ENCODE measurements at regions not wholly inside any gene's neighbourhood (a gene's known extent, or its start where the extent isn't known, plus 50 kb on each side); places are given as distances from the start of the nearest gene placed in this dataset.

GRCh38 chr3:181637056-181637455 lies 74.7 kb upstream of the SOX2 start (continued):
- TF ChIP-seq, protein P1, sequence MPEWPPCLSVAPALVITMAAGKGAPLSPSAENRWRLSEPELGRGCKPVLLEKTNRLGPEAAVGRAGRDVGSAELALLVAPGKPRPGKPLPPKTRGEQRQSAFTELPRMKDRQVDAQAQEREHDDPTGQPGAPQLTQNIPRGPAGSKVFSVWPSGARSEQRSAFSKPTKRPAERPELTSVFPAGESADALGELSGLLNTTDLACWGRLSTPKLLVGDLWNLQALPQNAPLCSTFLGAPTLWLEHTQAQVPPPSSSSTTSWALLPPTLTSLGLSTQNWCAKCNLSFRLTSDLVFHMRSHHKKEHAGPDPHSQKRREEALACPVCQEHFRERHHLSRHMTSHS (tag by site-specific recombination; IDR thresholded peaks at IDR 0.05) = no peak

DNA sequence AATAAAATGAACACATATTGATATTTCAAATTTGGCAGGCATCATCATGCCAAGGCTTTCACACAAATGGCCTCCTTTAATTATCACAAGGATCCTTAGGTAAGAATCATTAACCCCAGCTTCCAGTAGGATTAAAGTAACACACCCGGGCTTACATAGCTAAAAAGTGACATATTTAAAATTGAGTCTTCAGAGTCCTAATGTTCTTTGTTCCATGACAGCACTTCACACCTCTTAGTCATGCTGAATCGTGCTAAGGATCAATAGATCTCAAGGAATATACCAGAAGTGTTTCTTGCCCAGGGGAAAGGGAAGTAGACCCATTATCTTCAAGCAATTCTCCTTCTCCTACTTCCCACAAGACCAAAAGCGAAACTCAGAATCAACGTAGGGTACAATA lies 76.6 kb upstream of the SOX2 start:
- Histone ChIP-seq H3K27ac (ENCODE audit: extremely low read depth, low read depth, low read length) (no peak overlapping the region), H3K9me3 (ENCODE audit: control insufficient read depth, insufficient read depth, low read depth, low read length) (no peaks in the 10 kb centered on the region), H3K4me3 (ENCODE audit: low read depth, low read length) (no peak overlapping the region), H3K4me1 (ENCODE audit: control insufficient read depth, insufficient read depth, low read length) (no peaks in the 10 kb centered on the region), H3K36me3 (ENCODE audit: control insufficient read depth in 2 of 2, insufficient read depth in 1 of 2, low read length in 2 of 2) (no peaks in the 10 kb centered on the region)
- TF ChIP-seq ZNF473 (tag by site-specific recombination; IDR thresholded peaks at IDR 0.05) (no peak), ZNF24 (tag by site-specific recombination; IDR thresholded peaks at IDR 0.05) (no peak), MEIS1 (CRISPR knock-in tag; IDR thresholded peaks at IDR 0.05; ENCODE audit: borderline replicate concordance) (no peak), ZNF660 (tag by site-specific recombination; IDR thresholded peaks at IDR 0.05) (no peak), ZNF175 (tag by site-specific recombination; IDR thresholded peaks at IDR 0.05) (no peak), ZNF335 (tag by site-specific recombination; conservative IDR thresholded peaks at IDR 0.05) (no peak), ZEB2 (tag by site-specific recombination; IDR thresholded peaks at IDR 0.05) (no peak), SCRT1 (tag by site-specific recombination; IDR thresholded peaks at IDR 0.05; ENCODE audit: borderline replicate concordance) (no peak), ZNF558 (tag by site-specific recombination; IDR thresholded peaks at IDR 0.05) (no peak)
- POLR2A ChIA-PET = no interaction called here
- CTCF ChIA-PET = interaction anchor here (0.6 kb wide), 1 partner anchor 113 kb away, joined by 4 read pairs; no protein-coding TSS in a partner anchor

GRCh38 chr3:181633556-181633955 lies 78.2 kb upstream of the SOX2 start:
- TF ChIP-seq ZNF548 (tag by site-specific recombination; IDR thresholded peaks at IDR 0.05) = no peak
- TF ChIP-seq, protein P2, sequence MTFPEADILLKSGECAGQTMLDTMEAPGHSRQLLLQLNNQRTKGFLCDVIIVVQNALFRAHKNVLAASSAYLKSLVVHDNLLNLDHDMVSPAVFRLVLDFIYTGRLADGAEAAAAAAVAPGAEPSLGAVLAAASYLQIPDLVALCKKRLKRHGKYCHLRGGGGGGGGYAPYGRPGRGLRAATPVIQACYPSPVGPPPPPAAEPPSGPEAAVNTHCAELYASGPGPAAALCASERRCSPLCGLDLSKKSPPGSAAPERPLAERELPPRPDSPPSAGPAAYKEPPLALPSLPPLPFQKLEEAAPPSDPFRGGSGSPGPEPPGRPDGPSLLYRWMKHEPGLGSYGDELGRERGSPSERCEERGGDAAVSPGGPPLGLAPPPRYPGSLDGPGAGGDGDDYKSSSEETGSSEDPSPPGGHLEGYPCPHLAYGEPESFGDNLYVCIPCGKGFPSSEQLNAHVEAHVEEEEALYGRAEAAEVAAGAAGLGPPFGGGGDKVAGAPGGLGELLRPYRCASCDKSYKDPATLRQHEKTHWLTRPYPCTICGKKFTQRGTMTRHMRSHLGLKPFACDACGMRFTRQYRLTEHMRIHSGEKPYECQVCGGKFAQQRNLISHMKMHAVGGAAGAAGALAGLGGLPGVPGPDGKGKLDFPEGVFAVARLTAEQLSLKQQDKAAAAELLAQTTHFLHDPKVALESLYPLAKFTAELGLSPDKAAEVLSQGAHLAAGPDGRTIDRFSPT (tag by site-specific recombination; IDR thresholded peaks at IDR 0.05) = no peak
- no peak for TF ChIP-seq YY2 (tag by site-specific recombination; IDR thresholded peaks at IDR 0.05)
- TF ChIP-seq INSM2 (tag by site-specific recombination; IDR thresholded peaks at IDR 0.05) = no peak
- no peak for TF ChIP-seq HOXC10 (CRISPR knock-in tag; IDR thresholded peaks at IDR 0.05)
- TF ChIP-seq ZNF704 (tag by site-specific recombination; IDR thresholded peaks at IDR 0.05) = no peak
- TF ChIP-seq ZNF184 (tag by site-specific recombination; IDR thresholded peaks at IDR 0.05) = no peak
- Histone ChIP-seq H3K36me3 (ENCODE audit: control insufficient read depth in 2 of 2, insufficient read depth in 1 of 2, low read length in 2 of 2) (no peaks in the 10 kb centered on the region), H3K4me1 (ENCODE audit: control insufficient read depth, insufficient read depth, low read length) (no peaks in the 10 kb centered on the region), H3K9me3 (ENCODE audit: control insufficient read depth, insufficient read depth, low read depth, low read length) (no peaks in the 10 kb centered on the region), H3K27ac (ENCODE audit: extremely low read depth, low read depth, low read length) (no peak overlapping the region), H3K4me3 (ENCODE audit: low read depth, low read length) (no peak overlapping the region)
- ChIA-PET POLR2A (no interaction called here), CTCF (no interaction called here)

Measured in HEK293 (cell line).